GM19351 (cell line): ENCODE measurements at regions not wholly inside any gene's neighbourhood (a gene's known extent, or its start where the extent isn't known, plus 50 kb on each side); places are given as distances from the start of the nearest gene placed in this dataset.
A peak's percentile ranks its signal among the peaks of the same experiment; 100 is the strongest.

Experiments used
- ATAC-seq: cut with Tn5 transposase; IDR thresholded peaks from one replicate; pipeline ENCODE4 v1.9.1; 2021; ENCODE audit warnings: mild to moderate bottlenecking, moderate library complexity; ENCODE audit not compliant: unreplicated experiment

GRCh38 chrX:6793000-6793399, 258.1 kb upstream of the VCX3A start:
- ATAC-seq: no peak

- ATAC-seq: no peak
Observed at GRCh38 chrX:6783912-6784311, 249.0 kb upstream of the VCX3A start.

GRCh38 chrX:6782831-6783230, 247.9 kb upstream of the VCX3A start:
- no peak for ATAC-seq

GRCh38 chrX:6778544-6779503, 243.9 kb upstream of the VCX3A start:
- ATAC-seq: no peak

GRCh38 chrX:6777238-6778002, 242.5 kb upstream of the VCX3A start:
- ATAC-seq: peak; percentile 96

- ATAC-seq: no peak
Observed at GRCh38 chrX:6770936-6771335, 236.0 kb upstream of the VCX3A start.

- ATAC-seq: no peak
Observed at GRCh38 chrX:6768881-6769280, 234.0 kb upstream of the VCX3A start.

- no peak for ATAC-seq
Observed at GRCh38 chrX:6761251-6761650, 226.3 kb upstream of the VCX3A start.

GRCh38 chrX:6759655-6760375, 224.9 kb upstream of the VCX3A start:
- no peak for ATAC-seq

- no peak for ATAC-seq
Observed at GRCh38 chrX:6758234-6758633, 223.3 kb upstream of the VCX3A start.

GRCh38 chrX:6757631-6758030, 222.7 kb upstream of the VCX3A start:
- ATAC-seq: no peak

GRCh38 chrX:6748595-6748994, 213.7 kb upstream of the VCX3A start:
- ATAC-seq: peak; percentile 78

GRCh38 chrX:6738518-6739470, 203.9 kb upstream of the VCX3A start:
- ATAC-seq: peak; percentile 94

- ATAC-seq: no peak
Observed at GRCh38 chrX:6734844-6735634, 200.1 kb upstream of the VCX3A start.

GRCh38 chrX:6732101-6732500, 197.2 kb upstream of the VCX3A start:
- peak; percentile 66 for ATAC-seq

- no peak for ATAC-seq
Observed at GRCh38 chrX:6729626-6730025, 194.7 kb upstream of the VCX3A start.

- no peak for ATAC-seq
Observed at GRCh38 chrX:6718766-6719165, 183.8 kb upstream of the VCX3A start.

- ATAC-seq: no peak
Observed at GRCh38 chrX:6708676-6709380, 173.9 kb upstream of the VCX3A start.

- no peak for ATAC-seq
Observed at GRCh38 chrX:6708041-6708440, 173.1 kb upstream of the VCX3A start.
